Superior temporal gyrus (tissue), 1 donor: ENCODE measurements at regions not wholly inside any gene's neighbourhood (a gene's known extent, or its start where the extent isn't known, plus 50 kb on each side); places are given as distances from the start of the nearest gene placed in this dataset.

Experiments used
- DNase-seq: peaks from one replicate; pipeline ENCODE4 v3.0.0-alpha.2; 2016; ENCODE audit errors: extremely low spot score

GRCh38 chr4:8698341-8699062 is 105.9 kb downstream of the CPZ start:
- no peak for DNase-seq

GRCh38 chr4:8697826-8698225 is 105.3 kb downstream of the CPZ start:
- DNase-seq: no peak

GRCh38 chr4:8696369-8697127 is 104.0 kb downstream of the CPZ start:
- DNase-seq: no peak

- no peak for DNase-seq
Measured at GRCh38 chr4:8695237-8696219, 103.0 kb downstream of the CPZ start.

- DNase-seq: no peak
Measured at GRCh38 chr4:8694651-8695151, 102.1 kb downstream of the CPZ start.

- no peak for DNase-seq
Measured at GRCh38 chr4:8694226-8694625, 101.7 kb downstream of the CPZ start.

- DNase-seq: no peak
Measured at GRCh38 chr4:8691151-8691775, 98.7 kb downstream of the CPZ start.

- no peak for DNase-seq
Measured at GRCh38 chr4:8690216-8691150, 97.9 kb downstream of the CPZ start.

- no peak for DNase-seq
Measured at GRCh38 chr4:8689741-8690140, 97.2 kb downstream of the CPZ start.

GRCh38 chr4:8688908-8689445 is 96.4 kb downstream of the CPZ start:
- no peak for DNase-seq

- DNase-seq: peak; percentile 17
Measured at GRCh38 chr4:8688041-8688907, 95.7 kb downstream of the CPZ start.

- DNase-seq: no peak
Measured at GRCh38 chr4:8687083-8687482, 94.5 kb downstream of the CPZ start.

GRCh38 chr4:8685831-8686230 is 93.3 kb downstream of the CPZ start:
- no peak for DNase-seq

- no peak for DNase-seq
Measured at GRCh38 chr4:8683462-8683861, 90.9 kb downstream of the CPZ start.

GRCh38 chr4:8682725-8683124 is 90.2 kb downstream of the CPZ start:
- DNase-seq: no peak

- no peak for DNase-seq
Measured at GRCh38 chr4:8682296-8682695, 89.7 kb downstream of the CPZ start.

GRCh38 chr4:8681391-8681790 is 88.8 kb downstream of the CPZ start:
- no peak for DNase-seq

- no peak for DNase-seq
Measured at GRCh38 chr4:8679032-8679431, 86.5 kb downstream of the CPZ start.

- no peak for DNase-seq
Measured at GRCh38 chr4:8676676-8677075, 84.1 kb downstream of the CPZ start.
